IPS-15b (cell line): ENCODE measurements at regions not wholly inside any gene's neighbourhood (a gene's known extent, or its start where the extent isn't known, plus 50 kb on each side); places are given as distances from the start of the nearest gene placed in this dataset.

ENCODE experiments used
- H3K27me3 ChIP-seq: one replicate; pipeline ENCODE4 v1.6.1; 2013; ENCODE audit warnings: low read length; ENCODE audit not compliant: control insufficient read depth, insufficient read depth
- H3K36me3 ChIP-seq: one replicate; pipeline ENCODE4 v1.6.1; 2013; ENCODE audit warnings: low read length; ENCODE audit not compliant: control insufficient read depth, insufficient read depth
- H3K4me1 ChIP-seq: one replicate; pipeline ENCODE4 v1.6.1; 2013; ENCODE audit warnings: mild to moderate bottlenecking, low read length; ENCODE audit not compliant: control insufficient read depth, insufficient read depth
- H3K4me3 ChIP-seq: one replicate; pipeline ENCODE4 v1.5.1; 2013; ENCODE audit warnings: low read depth, low read length
- H3K9ac ChIP-seq: one replicate; pipeline ENCODE4 v1.6.1; 2013; ENCODE audit warnings: low read depth, mild to moderate bottlenecking, low read length
- H3K9me3 ChIP-seq: one replicate; pipeline ENCODE4 v1.6.1; 2013; ENCODE audit warnings: mild to moderate bottlenecking, low read length; ENCODE audit not compliant: control insufficient read depth, insufficient read depth

DNA sequence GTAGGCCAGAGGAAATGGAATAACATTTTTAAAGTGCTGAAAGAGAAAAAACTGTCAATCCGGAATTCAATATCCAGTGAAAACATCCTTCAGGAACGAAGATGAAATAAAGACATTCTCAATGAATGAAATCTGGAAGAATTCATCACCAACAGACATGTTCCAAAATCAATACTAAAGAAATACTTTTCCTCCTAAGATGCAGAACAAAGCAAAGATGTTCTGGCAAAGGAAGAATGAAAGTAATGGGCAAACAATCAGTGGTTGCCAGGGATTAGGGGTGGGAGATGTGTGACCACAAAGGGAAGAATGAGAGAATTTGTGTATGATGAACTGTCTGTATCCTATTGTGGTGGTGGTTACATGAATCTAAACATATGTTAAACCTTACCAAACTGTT, 52.8 kb upstream of the EEPD1 start:
- Histone ChIP-seq H3K36me3 (no peaks in the 10 kb centered on the region), H3K27me3 (no peaks in the 10 kb centered on the region), H3K9me3 (no peaks in the 10 kb centered on the region), H3K4me3 (no peak overlapping the region), H3K4me1 (no peaks in the 10 kb centered on the region), H3K9ac (no peak overlapping the region)

DNA sequence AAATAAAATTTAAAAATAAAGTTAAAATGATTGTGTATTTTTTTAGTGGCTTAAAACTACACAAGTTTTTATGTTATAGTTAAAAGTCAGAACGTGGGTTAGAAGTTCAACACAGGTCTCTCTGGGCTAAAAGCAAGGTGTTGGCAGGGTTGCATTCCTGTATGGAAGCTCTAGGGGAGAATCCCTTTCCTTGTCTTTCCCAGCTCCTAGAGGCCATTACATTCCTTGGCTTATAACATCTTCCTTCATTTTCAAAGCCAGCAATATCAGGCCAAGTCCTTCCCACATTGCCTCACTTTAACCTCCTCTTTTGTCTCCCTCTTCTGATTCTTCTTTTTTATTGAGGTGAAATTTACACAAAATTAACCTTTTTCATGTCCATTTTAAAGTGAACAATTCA, 52.4 kb upstream of the EEPD1 start:
- H3K27me3 ChIP-seq = no peaks in the 10 kb centered on the region
- no peaks in the 10 kb centered on the region for H3K36me3 ChIP-seq
- no peaks in the 10 kb centered on the region for H3K9me3 ChIP-seq
- H3K9ac ChIP-seq = no peak overlapping the region
- H3K4me3 ChIP-seq = no peak overlapping the region
- H3K4me1 ChIP-seq = no peaks in the 10 kb centered on the region
